GM19035 (cell line): ENCODE measurements at regions not wholly inside any gene's neighbourhood (a gene's known extent, or its start where the extent isn't known, plus 50 kb on each side); places are given as distances from the start of the nearest gene placed in this dataset.
"Not testable (repeated sequence)": the region's sequence is repeated elsewhere in the genome, so short reads cannot be mapped to it uniquely, and the experiment has no call there.

ENCODE experiments used
- ATAC-seq: cut with Tn5 transposase; IDR thresholded peaks from one replicate; pipeline ENCODE4 v1.9.1; 2021; ENCODE audit not compliant: unreplicated experiment

- not testable (repeated sequence) for ATAC-seq
Observed at GRCh38 chr9:73337182-73337581, 185.5 kb downstream of the ANXA1 start.

- no peak for ATAC-seq
Observed at GRCh38 chr9:73344060-73344459, 192.4 kb downstream of the ANXA1 start.

GRCh38 chr9:73347123-73347522 is 195.5 kb downstream of the ANXA1 start:
- no peak for ATAC-seq

GRCh38 chr9:73347720-73348119 is 196.1 kb downstream of the ANXA1 start:
- ATAC-seq, result no peak

GRCh38 chr9:73348471-73348870 is 196.8 kb downstream of the ANXA1 start:
- no peak for ATAC-seq

GRCh38 chr9:73349476-73349875 is 197.8 kb downstream of the ANXA1 start:
- ATAC-seq, result no peak

- ATAC-seq, result no peak
Observed at GRCh38 chr9:73357607-73358006, 205.9 kb downstream of the ANXA1 start.

GRCh38 chr9:73370053-73370452 is 218.4 kb downstream of the ANXA1 start:
- ATAC-seq, result no peak

GRCh38 chr9:73371801-73372200 is 220.1 kb downstream of the ANXA1 start:
- no peak for ATAC-seq

- no peak for ATAC-seq
Observed at GRCh38 chr9:73380411-73380810, 228.7 kb downstream of the ANXA1 start.

GRCh38 chr9:73402081-73403028 is 250.7 kb downstream of the ANXA1 start:
- no peak for ATAC-seq

- no peak for ATAC-seq
Observed at GRCh38 chr9:73411494-73411893, 259.8 kb downstream of the ANXA1 start.

- no peak for ATAC-seq
Observed at GRCh38 chr9:73412874-73413273, 261.2 kb downstream of the ANXA1 start.

- ATAC-seq, result no peak
Observed at GRCh38 chr9:73423891-73424290, 272.2 kb downstream of the ANXA1 start.

- ATAC-seq, result no peak
Observed at GRCh38 chr9:73426269-73426668, 274.6 kb downstream of the ANXA1 start.

- no peak for ATAC-seq
Observed at GRCh38 chr9:73434826-73435225, 283.2 kb downstream of the ANXA1 start.

GRCh38 chr9:73437758-73438157 is 286.1 kb downstream of the ANXA1 start:
- ATAC-seq, result no peak

- not testable (repeated sequence) for ATAC-seq
Observed at GRCh38 chr9:73439839-73440238, 288.2 kb downstream of the ANXA1 start.

GRCh38 chr9:73441223-73441622 is 289.6 kb downstream of the ANXA1 start:
- ATAC-seq, result no peak

GRCh38 chr9:73441890-73442818 is 290.5 kb downstream of the ANXA1 start:
- no peak for ATAC-seq

- no peak for ATAC-seq
Observed at GRCh38 chr9:73444821-73445220, 293.2 kb downstream of the ANXA1 start.

- ATAC-seq, result not testable (repeated sequence)
Observed at GRCh38 chr9:73445384-73445783, 293.7 kb downstream of the ANXA1 start.
